ENCODE measurements at regions not wholly inside any gene's neighbourhood (a gene's known extent, or its start where the extent isn't known, plus 50 kb on each side); places are given as distances from the start of the nearest gene placed in this dataset.

GRCh38 chr13:62563251-62563650 is 1147.6 kb upstream of the PCDH20 start:
- TF ChIP-seq POLR2A (IDR thresholded peaks at IDR 0.05) (no peak), EP300 (IDR thresholded peaks at IDR 0.05) (no peak)
- TF ChIP-seq, protein P1, sequence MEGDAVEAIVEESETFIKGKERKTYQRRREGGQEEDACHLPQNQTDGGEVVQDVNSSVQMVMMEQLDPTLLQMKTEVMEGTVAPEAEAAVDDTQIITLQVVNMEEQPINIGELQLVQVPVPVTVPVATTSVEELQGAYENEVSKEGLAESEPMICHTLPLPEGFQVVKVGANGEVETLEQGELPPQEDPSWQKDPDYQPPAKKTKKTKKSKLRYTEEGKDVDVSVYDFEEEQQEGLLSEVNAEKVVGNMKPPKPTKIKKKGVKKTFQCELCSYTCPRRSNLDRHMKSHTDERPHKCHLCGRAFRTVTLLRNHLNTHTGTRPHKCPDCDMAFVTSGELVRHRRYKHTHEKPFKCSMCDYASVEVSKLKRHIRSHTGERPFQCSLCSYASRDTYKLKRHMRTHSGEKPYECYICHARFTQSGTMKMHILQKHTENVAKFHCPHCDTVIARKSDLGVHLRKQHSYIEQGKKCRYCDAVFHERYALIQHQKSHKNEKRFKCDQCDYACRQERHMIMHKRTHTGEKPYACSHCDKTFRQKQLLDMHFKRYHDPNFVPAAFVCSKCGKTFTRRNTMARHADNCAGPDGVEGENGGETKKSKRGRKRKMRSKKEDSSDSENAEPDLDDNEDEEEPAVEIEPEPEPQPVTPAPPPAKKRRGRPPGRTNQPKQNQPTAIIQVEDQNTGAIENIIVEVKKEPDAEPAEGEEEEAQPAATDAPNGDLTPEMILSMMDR (IDR thresholded peaks at IDR 0.05), result no peak

Measured in gastroesophageal sphincter (tissue), 3 donors.